ENCODE measurements at regions not wholly inside any gene's neighbourhood (a gene's known extent, or its start where the extent isn't known, plus 50 kb on each side); places are given as distances from the start of the nearest gene placed in this dataset.
"Not testable (repeated sequence)": the region's sequence is repeated elsewhere in the genome, so short reads cannot be mapped to it uniquely, and the experiment has no call there.

- peak; percentile 41 for DNase-seq
Measured at GRCh38 chr18:63071701-63072141, 247.8 kb downstream of the BCL2 start.

- no peak for DNase-seq
Measured at GRCh38 chr18:63070767-63071502, 248.6 kb downstream of the BCL2 start.

GRCh38 chr18:63069496-63069895 lies 250.1 kb downstream of the BCL2 start:
- DNase-seq, result no peak

GRCh38 chr18:63067939-63068338 lies 251.6 kb downstream of the BCL2 start:
- no peak for DNase-seq

GRCh38 chr18:63065172-63065571 lies 254.4 kb downstream of the BCL2 start:
- no peak for DNase-seq

- no peak for DNase-seq
Measured at GRCh38 chr18:63063171-63063570, 256.4 kb downstream of the BCL2 start.

- DNase-seq, result no peak
Measured at GRCh38 chr18:63062246-63062645, 257.3 kb downstream of the BCL2 start.

GRCh38 chr18:63061303-63061702 lies 258.3 kb downstream of the BCL2 start:
- no peak for DNase-seq

- DNase-seq, result no peak
Measured at GRCh38 chr18:63058521-63058920, 261.0 kb downstream of the BCL2 start.

GRCh38 chr18:63057707-63058106 lies 261.9 kb downstream of the BCL2 start:
- DNase-seq, result no peak

GRCh38 chr18:63054901-63055584 lies 264.5 kb downstream of the BCL2 start:
- DNase-seq, result no peak

GRCh38 chr18:63051928-63052327 lies 267.6 kb downstream of the BCL2 start:
- peak; percentile 92 for DNase-seq

GRCh38 chr18:63050667-63051395 lies 268.7 kb downstream of the BCL2 start:
- DNase-seq, result not testable (repeated sequence)

GRCh38 chr18:63046375-63046774 lies 273.2 kb downstream of the BCL2 start:
- DNase-seq, result peak; percentile 37

- no peak for DNase-seq
Measured at GRCh38 chr18:63043516-63043915, 276.1 kb downstream of the BCL2 start.

- DNase-seq, result no peak
Measured at GRCh38 chr18:63042351-63042750, 277.2 kb downstream of the BCL2 start.

- peak; percentile 80 for DNase-seq
Measured at GRCh38 chr18:63040788-63041410, 278.7 kb downstream of the BCL2 start.

- no peak for DNase-seq
Measured at GRCh38 chr18:63037491-63037890, 282.1 kb downstream of the BCL2 start.

- DNase-seq, result no peak
Measured at GRCh38 chr18:63031375-63031774, 288.2 kb downstream of the BCL2 start.

Measured in DMS53 (cell line).